B cell (primary cell): ENCODE measurements at regions not wholly inside any gene's neighbourhood (a gene's known extent, or its start where the extent isn't known, plus 50 kb on each side); places are given as distances from the start of the nearest gene placed in this dataset.

Experiments used
- ATAC-seq: fragments of 200-7000 bp; cut with Tn5 transposase; one replicate; pipeline ENCODE4 v1.10.0; 2021; ENCODE audit warnings: low read depth, mild to moderate bottlenecking, moderate number of reproducible peaks, moderate library complexity
- CTCF ChIA-PET: fragments of 350-600 bp; sonication (Branson Sonifier 250); formaldehyde crosslinking; loops from one replicate; lab custom pipeline; 2021; ENCODE audit warnings: antibody characterized with exemption, inconsistent platforms; lab: Charles Lee
- POLR2A ChIA-PET: fragments of 350-600 bp; sonication (Branson Sonifier 250); formaldehyde crosslinking; loops from one replicate; lab custom pipeline; 2021; ENCODE audit warnings: antibody characterized with exemption; lab: Charles Lee
- DNase-seq: peaks from one replicate; pipeline ENCODE4 v3.0.0; 2013
- H2AFZ ChIP-seq: 2 replicates; pipeline ENCODE4 v1.6.1; 2012; ENCODE audit warnings: mild to moderate bottlenecking, low read depth, low read length; ENCODE audit not compliant: insufficient read depth, poor library complexity, severe bottlenecking
- H3K27ac ChIP-seq, 2 donors: 1 replicate in 1 of 2; 2 replicates in 1 of 2; pipeline ENCODE4 v1.5.1; 2012 to 2013; ENCODE audit warnings: low read length in 2 of 2, mild to moderate bottlenecking in 2 of 2, moderate library complexity in 1 of 2
- H3K27me3 ChIP-seq, 4 experiments: fragments of 200-600 bp in 1 of 4; sonication (generic) in 1 of 4; replicated peaks in 1 of 4; 1 replicate in 2 of 4; 2 replicates in 2 of 4; pipeline versions ENCODE4 v1.6.1 to v1.7.0; 2013 to 2016; ENCODE audit warnings: low read length in 3 of 4, mild to moderate bottlenecking in 2 of 4, mixed read lengths in 1 of 4, moderate library complexity in 1 of 4; ENCODE audit not compliant: insufficient read depth in 4 of 4, control insufficient read depth in 3 of 4; ENCODE audit errors: control extremely low read depth in 1 of 4
- H3K36me3 ChIP-seq, 2 experiments: replicated peaks in 1 of 2; 1 replicate in 1 of 2; 2 replicates in 1 of 2; pipeline versions ENCODE4 v1.6.1 to v1.7.1; 2013; ENCODE audit warnings: low read length in 1 of 2; ENCODE audit not compliant: insufficient read depth in 2 of 2, control insufficient read depth in 1 of 2; ENCODE audit errors: control extremely low read depth in 1 of 2, extremely low read depth in 1 of 2
- H3K4me1 ChIP-seq, 2 donors: fragments of 200-600 bp in 1 of 2; sonication (generic) in 1 of 2; 1 replicate in 1 of 2; 2 replicates in 1 of 2; pipeline versions ENCODE4 v1.5.1 to v1.6.1; 2013 to 2017; ENCODE audit warnings: low read length in 2 of 2; ENCODE audit not compliant: control insufficient read depth in 2 of 2, insufficient read depth in 2 of 2
- H3K4me2 ChIP-seq: replicated peaks from 2 replicates; pipeline ENCODE3; 2012; ENCODE audit warnings: mild to moderate bottlenecking, low read depth, low read length; ENCODE audit not compliant: poor library complexity, severe bottlenecking
- H3K4me3 ChIP-seq, 5 experiments: fragments of 200-600 bp in 1 of 5; sonication (generic) in 1 of 5; 1 replicate in 3 of 5; 2 replicates in 2 of 5; pipeline versions ENCODE4 v1.5.1 to v1.7.0; 2011 to 2016; ENCODE audit warnings: low read length in 4 of 5, mild to moderate bottlenecking in 4 of 5, low read depth in 2 of 5, control low read depth in 1 of 5, moderate library complexity in 1 of 5; ENCODE audit not compliant: insufficient read depth in 1 of 5; ENCODE audit errors: control extremely low read depth in 1 of 5, extremely low read depth in 1 of 5
- H3K79me2 ChIP-seq: fragments of 200-600 bp; sonication (generic); one replicate; pipeline ENCODE4 v1.6.0; 2016; ENCODE audit warnings: low read length; ENCODE audit not compliant: control insufficient read depth, insufficient read depth
- H3K9ac ChIP-seq: fragments of 200-600 bp; sonication (generic); 2 replicates; pipeline ENCODE4 v1.6.1; 2017; ENCODE audit warnings: mild to moderate bottlenecking, low read length, moderate library complexity
- H3K9me3 ChIP-seq, 3 donors: one replicate each; pipeline versions ENCODE4 v1.6.1 to v1.7.1; 2013; ENCODE audit warnings: low read length in 2 of 3; ENCODE audit not compliant: control insufficient read depth in 2 of 3, insufficient read depth in 1 of 3; ENCODE audit errors: control extremely low read depth in 1 of 3
- H4K20me1 ChIP-seq: 2 replicates; pipeline ENCODE4 v1.6.0; 2012; ENCODE audit warnings: mild to moderate bottlenecking, low read length; ENCODE audit not compliant: insufficient read depth, control insufficient read depth, poor library complexity, severe bottlenecking
- H3K27ac Mint-ChIP-seq: one replicate; pipeline ENCODE4 v1.8.0; 2021; ENCODE audit warnings: mixed read lengths
- H3K27me3 Mint-ChIP-seq: one replicate; pipeline ENCODE4 v1.8.0; 2021; ENCODE audit warnings: mixed read lengths
- H3K4me1 Mint-ChIP-seq: one replicate; pipeline ENCODE4 v1.8.0; 2021; ENCODE audit warnings: mixed read lengths
- H3K4me3 Mint-ChIP-seq: one replicate; pipeline ENCODE4 v1.8.0; 2021; ENCODE audit warnings: mixed read lengths
- H3K9me3 Mint-ChIP-seq: one replicate; pipeline ENCODE4 v1.8.0; 2022; ENCODE audit warnings: mixed read lengths; ENCODE audit not compliant: insufficient read depth
- EZH2 ChIP-seq: IDR thresholded peaks from 2 replicates; pipeline ENCODE4 v1.6.1; 2012; ENCODE audit warnings: borderline replicate concordance, low read depth, mild to moderate bottlenecking, moderate library complexity, low read length; ENCODE audit not compliant: insufficient read depth, poor library complexity, severe bottlenecking
- WGBS: methylation state at CpG from one replicate; pipeline ENCODE4 v1.1.5; 2013; ENCODE audit warnings: missing lambda C conversion rate; ENCODE audit not compliant: insufficient coverage; 5-methylcytosine and 5-hydroxymethylcytosine counted together
- intact Hi-C: fragments of 100-400 bp; cut with micrococcal nuclease; formaldehyde crosslinking; loops from one replicate; pipeline ENCODE4 v1.10.0; 2022
- TF ChIP-seq, protein P1 (sequence below): fragments of 200-600 bp; IDR thresholded peaks from one replicate; pipeline ENCODE4 v1.8.0; 2022; ENCODE audit warnings: antibody characterized with exemption, mild to moderate bottlenecking

DNA sequence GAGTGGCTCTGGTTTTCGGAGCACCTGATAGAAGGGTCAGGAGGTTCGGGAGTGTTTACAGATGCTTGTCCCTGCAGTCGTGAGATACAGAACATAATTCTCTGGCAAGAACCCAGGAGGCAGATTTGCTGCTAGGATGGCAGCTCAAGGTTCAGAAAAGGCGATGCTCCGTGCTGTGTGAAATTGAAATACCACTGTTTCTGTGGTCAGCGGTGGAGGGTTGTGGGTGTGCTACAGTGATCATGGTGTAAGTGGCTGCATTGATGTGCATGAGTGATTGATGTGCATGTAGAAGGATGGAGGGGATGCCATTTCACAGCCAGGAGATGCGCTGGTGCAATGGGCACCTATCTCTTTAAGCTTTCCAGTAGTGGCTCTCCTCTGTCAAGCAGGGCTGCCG lies 322.1 kb downstream of the GALR1 start:
- no peak overlapping the region for H3K4me2 ChIP-seq
- no peaks in the 10 kb centered on the region for H4K20me1 ChIP-seq
- Mint-ChIP-seq H3K4me1 (no peaks in the 10 kb centered on the region), H3K27me3 (peaks cover 20% of the 10 kb centered on the region), H3K4me3 (no peak overlapping the region), H3K27ac (no peak overlapping the region), H3K9me3 (peaks cover 4% of the 10 kb centered on the region)
- H3K79me2 ChIP-seq, result no peaks in the 10 kb centered on the region
- intact Hi-C loops, result no loop called here
- ChIA-PET POLR2A (no interaction called here), CTCF (no interaction called here)
- H3K4me3 ChIP-seq, result no peak overlapping the region
- DNase-seq (no peak), ATAC-seq (no peak)
- H3K27ac ChIP-seq, result no peak overlapping the region
- no peaks in the 10 kb centered on the region for H3K36me3 ChIP-seq
- TF ChIP-seq, protein P1, sequence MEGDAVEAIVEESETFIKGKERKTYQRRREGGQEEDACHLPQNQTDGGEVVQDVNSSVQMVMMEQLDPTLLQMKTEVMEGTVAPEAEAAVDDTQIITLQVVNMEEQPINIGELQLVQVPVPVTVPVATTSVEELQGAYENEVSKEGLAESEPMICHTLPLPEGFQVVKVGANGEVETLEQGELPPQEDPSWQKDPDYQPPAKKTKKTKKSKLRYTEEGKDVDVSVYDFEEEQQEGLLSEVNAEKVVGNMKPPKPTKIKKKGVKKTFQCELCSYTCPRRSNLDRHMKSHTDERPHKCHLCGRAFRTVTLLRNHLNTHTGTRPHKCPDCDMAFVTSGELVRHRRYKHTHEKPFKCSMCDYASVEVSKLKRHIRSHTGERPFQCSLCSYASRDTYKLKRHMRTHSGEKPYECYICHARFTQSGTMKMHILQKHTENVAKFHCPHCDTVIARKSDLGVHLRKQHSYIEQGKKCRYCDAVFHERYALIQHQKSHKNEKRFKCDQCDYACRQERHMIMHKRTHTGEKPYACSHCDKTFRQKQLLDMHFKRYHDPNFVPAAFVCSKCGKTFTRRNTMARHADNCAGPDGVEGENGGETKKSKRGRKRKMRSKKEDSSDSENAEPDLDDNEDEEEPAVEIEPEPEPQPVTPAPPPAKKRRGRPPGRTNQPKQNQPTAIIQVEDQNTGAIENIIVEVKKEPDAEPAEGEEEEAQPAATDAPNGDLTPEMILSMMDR, result no peak
- TF ChIP-seq EZH2, result no peak
- WGBS, result 94% methylated on average over 8 of the region's 8 CpGs
- peaks cover 0 to 21% (median 0%) of the 10 kb centered on the region in 3 donors for H3K9me3 ChIP-seq
- no peak overlapping the region for H2AFZ ChIP-seq
- H3K27me3 ChIP-seq, result peaks cover 0 to under 1% (median 0%) of the 10 kb centered on the region in 4 experiments
- H3K9ac ChIP-seq, result no peak overlapping the region
- no peaks in the 10 kb centered on the region for H3K4me1 ChIP-seq

DNA sequence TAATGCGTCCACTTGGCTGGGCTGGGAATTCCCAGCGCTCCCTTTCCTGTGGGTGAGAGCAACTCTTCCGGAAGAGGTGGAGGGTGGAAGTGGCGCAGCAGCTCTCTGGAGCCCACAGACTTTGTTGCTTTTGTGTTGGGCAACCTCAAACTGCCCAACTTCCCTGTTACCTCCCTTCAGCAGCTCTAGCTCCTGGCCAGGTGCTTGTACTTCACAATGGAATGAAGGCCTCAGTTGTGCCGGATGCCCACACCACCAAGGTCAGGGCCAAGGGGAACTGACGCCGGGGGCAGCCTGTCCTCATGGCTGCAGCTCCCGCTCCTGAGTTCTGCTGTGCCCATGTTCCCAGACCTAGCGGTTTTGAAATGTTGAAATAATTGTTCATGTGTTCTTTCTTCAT lies 322.9 kb downstream of the GALR1 start:
- 92% methylated on average over 4 of the region's 9 CpGs for WGBS
- CTCF ChIA-PET, result no interaction called here
- no peak overlapping the region for H2AFZ ChIP-seq

More for the DNA sequence above, 322.9 kb downstream of the GALR1 start:
- Histone ChIP-seq H3K4me3 (no peak overlapping the region), H3K9me3 (peaks cover 0 to 16% (median 0%) of the 10 kb centered on the region in 3 donors), H3K9ac (no peak overlapping the region), H3K4me1 (no peaks in the 10 kb centered on the region), H3K27ac (no peak overlapping the region), H4K20me1 (no peaks in the 10 kb centered on the region), H3K27me3 (no peaks in the 10 kb centered on the region), H3K79me2 (no peaks in the 10 kb centered on the region), H3K36me3 (no peaks in the 10 kb centered on the region), H3K4me2 (no peak overlapping the region)
- DNase-seq (no peak), ATAC-seq (no peak)
- intact Hi-C loops, result no loop called here
- no peak for TF ChIP-seq EZH2
- TF ChIP-seq, protein P1, result no peak
- peaks cover 4% of the 10 kb centered on the region for H3K9me3 Mint-ChIP-seq
- no peak overlapping the region for H3K27ac Mint-ChIP-seq
- no peak overlapping the region for H3K4me3 Mint-ChIP-seq
- peaks cover 20% of the 10 kb centered on the region for H3K27me3 Mint-ChIP-seq
- no peaks in the 10 kb centered on the region for H3K4me1 Mint-ChIP-seq
- POLR2A ChIA-PET, result no interaction called here
